Uterus (tissue), 2 donors: ENCODE measurements at regions not wholly inside any gene's neighbourhood (a gene's known extent, or its start where the extent isn't known, plus 50 kb on each side); places are given as distances from the start of the nearest gene placed in this dataset.

Experiments used
- CTCF ChIP-seq, 4 experiments: fragments of 200-600 bp in 2 of 4; fragments of 450-650 bp in 2 of 4; sonication (generic) in 2 of 4; IDR thresholded peaks; one replicate each; pipeline ENCODE4 v1.5.1; 2016 to 2019; ENCODE audit warnings: antibody characterized with exemption in 4 of 4, mild to moderate bottlenecking in 2 of 4, moderate library complexity in 1 of 4
- POLR2A ChIP-seq, 2 donors: fragments of 450-650 bp; IDR thresholded peaks; one replicate each; pipeline ENCODE4 v1.6.1; 2016; ENCODE audit warnings: antibody characterized with exemption in 2 of 2, mild to moderate bottlenecking in 1 of 2, moderate library complexity in 1 of 2

DNA sequence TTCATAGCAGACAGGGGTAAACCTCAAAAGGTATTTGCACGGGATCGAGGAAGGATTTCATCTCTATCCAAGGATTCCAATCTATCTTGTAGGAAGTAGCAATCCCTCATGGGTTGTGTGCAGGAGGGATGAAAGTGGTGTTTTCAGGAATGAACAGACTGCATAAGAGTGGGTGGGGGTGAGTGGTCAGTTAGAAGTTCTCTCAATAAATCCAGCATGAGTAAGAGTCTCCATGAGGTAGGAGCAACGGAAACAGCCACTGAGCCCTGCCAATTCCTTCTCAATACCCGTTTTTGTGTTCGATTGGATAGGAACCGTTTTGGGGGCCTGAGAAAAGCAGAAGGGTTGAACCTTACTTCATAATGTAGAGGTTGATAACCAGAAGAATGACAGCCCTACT is 375.6 kb downstream of the SOX9 start:
- no peak for TF ChIP-seq CTCF (IDR thresholded peaks at IDR 0.05)
- TF ChIP-seq POLR2A (IDR thresholded peaks at IDR 0.05) = no peak
